HG02973 (cell line): ENCODE measurements at regions not wholly inside any gene's neighbourhood (a gene's known extent, or its start where the extent isn't known, plus 50 kb on each side); places are given as distances from the start of the nearest gene placed in this dataset.

ENCODE experiments used
- ATAC-seq: cut with Tn5 transposase; IDR thresholded peaks from one replicate; pipeline ENCODE4 v1.9.1; 2021; ENCODE audit warnings: moderate library complexity; ENCODE audit not compliant: unreplicated experiment

GRCh38 chr6:14723535-14724086 is 522.3 kb upstream of the JARID2 start:
- no peak for ATAC-seq

GRCh38 chr6:14724549-14724948 is 521.3 kb upstream of the JARID2 start:
- ATAC-seq, result no peak

GRCh38 chr6:14726816-14727493 is 518.9 kb upstream of the JARID2 start:
- no peak for ATAC-seq

- no peak for ATAC-seq
Measured at GRCh38 chr6:14727494-14728395, 518.1 kb upstream of the JARID2 start.

- no peak for ATAC-seq
Measured at GRCh38 chr6:14728396-14729024, 517.4 kb upstream of the JARID2 start.

GRCh38 chr6:14729129-14729871 is 516.6 kb upstream of the JARID2 start:
- ATAC-seq, result no peak

GRCh38 chr6:14730654-14731053 is 515.2 kb upstream of the JARID2 start:
- no peak for ATAC-seq

GRCh38 chr6:14731611-14732010 is 514.3 kb upstream of the JARID2 start:
- no peak for ATAC-seq

- ATAC-seq, result no peak
Measured at GRCh38 chr6:14732226-14732843, 513.5 kb upstream of the JARID2 start.

GRCh38 chr6:14732844-14733757 is 512.8 kb upstream of the JARID2 start:
- no peak for ATAC-seq

- ATAC-seq, result no peak
Measured at GRCh38 chr6:14734052-14734415, 511.8 kb upstream of the JARID2 start.

- peak; percentile 83 for ATAC-seq
Measured at GRCh38 chr6:14734416-14735340, 511.2 kb upstream of the JARID2 start.

- no peak for ATAC-seq
Measured at GRCh38 chr6:14735956-14736486, 509.8 kb upstream of the JARID2 start.

- ATAC-seq, result no peak
Measured at GRCh38 chr6:14736554-14736953, 509.3 kb upstream of the JARID2 start.

- ATAC-seq, result no peak
Measured at GRCh38 chr6:14738497-14738896, 507.4 kb upstream of the JARID2 start.

- ATAC-seq, result no peak
Measured at GRCh38 chr6:14738933-14739332, 506.9 kb upstream of the JARID2 start.

- ATAC-seq, result no peak
Measured at GRCh38 chr6:14739827-14740226, 506.0 kb upstream of the JARID2 start.

- ATAC-seq, result no peak
Measured at GRCh38 chr6:14742171-14742570, 503.7 kb upstream of the JARID2 start.
